NCI-H748 treated with DMSO at 0.1 percent for 48 hours (cell line): ENCODE measurements at regions not wholly inside any gene's neighbourhood (a gene's known extent, or its start where the extent isn't known, plus 50 kb on each side); places are given as distances from the start of the nearest gene placed in this dataset.

ENCODE experiments used
- DNase-seq: peaks from one replicate; lab custom pipeline; 2025; lab: John Stamatoyannopoulos, UW

DNA sequence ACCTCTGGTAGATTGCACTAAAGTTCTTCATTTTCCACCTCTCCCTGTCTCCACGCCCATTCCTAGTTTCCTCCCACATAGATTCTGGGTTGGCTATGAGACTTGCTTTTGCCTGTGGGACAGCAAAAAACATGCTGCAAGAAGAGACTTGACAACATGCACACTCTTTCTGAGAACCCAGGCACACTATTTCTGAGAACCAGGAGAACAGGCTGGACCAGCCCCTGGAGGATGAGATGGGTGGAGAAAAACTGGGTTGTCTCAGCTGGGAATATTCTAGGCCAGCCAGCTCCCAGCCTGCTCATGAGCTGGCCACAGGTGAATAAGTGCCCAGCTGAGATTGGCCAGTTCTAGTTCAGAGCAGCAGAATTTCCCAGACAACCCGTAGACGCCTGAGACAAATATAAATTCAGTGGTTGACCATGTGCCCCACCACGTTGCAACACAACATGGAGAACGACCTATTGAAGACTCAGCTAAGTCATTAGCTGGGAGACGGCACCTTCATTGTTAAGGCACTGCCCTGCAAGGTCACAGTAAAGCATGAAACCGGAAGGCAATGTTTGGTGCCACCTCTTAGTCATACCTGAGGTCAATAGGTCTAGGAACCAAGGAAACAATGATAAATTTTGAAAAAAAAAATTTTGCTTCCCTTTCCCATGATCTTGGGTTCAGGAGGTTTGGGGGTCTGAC, 92.7 kb upstream of the AKR1E2 start:
- DNase-seq = no peak

DNA sequence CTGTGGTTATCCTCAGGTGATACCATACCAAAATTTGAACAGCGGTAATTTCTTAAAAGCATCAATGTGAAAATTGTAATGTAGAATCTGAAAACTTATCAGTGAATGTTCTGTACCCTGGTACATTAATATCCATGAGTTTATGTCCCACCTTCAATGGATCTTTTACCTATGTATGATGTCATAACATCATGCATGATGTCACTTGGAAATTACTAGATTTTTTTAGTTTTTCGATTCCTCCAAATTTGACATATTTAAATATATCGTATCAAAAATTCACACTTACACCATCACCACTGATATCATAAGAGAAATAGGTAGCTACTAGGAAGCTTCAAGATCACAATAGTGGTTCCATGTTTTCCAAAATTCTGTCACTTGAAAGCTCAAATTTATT, 95.0 kb upstream of the AKR1E2 start:
- no peak for DNase-seq

DNA sequence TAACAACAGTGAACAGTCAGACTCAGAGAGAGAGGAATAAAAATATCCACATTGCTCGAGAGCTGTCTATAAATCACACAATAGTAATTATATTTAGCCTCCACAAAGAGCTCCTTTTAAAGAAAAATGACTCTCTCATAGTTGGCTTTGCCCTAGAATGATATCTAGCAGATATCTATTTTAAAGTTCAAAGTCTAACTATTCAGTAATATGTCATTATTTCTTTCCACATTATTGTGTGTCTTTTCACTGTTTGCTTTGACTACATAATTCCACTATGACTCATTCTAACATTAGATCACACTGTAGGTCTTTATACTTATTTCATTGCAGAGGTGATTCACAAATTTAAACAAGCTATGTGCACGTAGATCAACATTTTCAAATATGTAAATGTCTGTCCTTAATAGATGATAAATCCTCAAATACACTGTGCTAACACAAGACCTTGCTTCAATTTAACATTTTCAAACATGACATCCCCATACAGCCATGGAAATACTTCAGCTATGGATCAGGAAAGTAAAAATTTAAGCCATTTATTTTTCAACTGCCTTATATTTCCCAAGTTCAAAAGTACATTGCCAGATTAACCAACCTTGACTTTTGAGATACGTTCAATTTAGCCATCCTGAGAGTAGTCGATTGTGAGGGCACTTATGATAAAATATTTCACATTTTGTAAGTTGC, 99.9 kb upstream of the AKR1E2 start:
- no peak for DNase-seq

DNA sequence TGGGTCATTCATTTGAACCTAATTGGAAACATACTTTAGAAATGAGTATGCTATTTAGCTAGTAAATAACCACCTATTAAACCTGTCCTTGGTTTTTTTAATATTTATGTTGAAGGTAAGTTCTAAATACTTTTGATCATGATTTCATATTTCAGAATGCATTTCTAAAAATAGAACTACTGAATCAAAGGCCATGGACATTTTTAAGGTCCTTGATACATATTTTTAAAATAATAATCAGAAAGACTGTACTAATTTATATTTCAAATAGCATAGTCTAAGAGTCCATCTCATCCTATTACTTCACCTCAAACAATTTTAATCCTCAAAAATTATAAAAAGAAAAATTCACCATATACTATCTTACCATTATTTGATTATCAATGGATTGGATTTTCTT, 102.1 kb upstream of the AKR1E2 start:
- DNase-seq = no peak

DNA sequence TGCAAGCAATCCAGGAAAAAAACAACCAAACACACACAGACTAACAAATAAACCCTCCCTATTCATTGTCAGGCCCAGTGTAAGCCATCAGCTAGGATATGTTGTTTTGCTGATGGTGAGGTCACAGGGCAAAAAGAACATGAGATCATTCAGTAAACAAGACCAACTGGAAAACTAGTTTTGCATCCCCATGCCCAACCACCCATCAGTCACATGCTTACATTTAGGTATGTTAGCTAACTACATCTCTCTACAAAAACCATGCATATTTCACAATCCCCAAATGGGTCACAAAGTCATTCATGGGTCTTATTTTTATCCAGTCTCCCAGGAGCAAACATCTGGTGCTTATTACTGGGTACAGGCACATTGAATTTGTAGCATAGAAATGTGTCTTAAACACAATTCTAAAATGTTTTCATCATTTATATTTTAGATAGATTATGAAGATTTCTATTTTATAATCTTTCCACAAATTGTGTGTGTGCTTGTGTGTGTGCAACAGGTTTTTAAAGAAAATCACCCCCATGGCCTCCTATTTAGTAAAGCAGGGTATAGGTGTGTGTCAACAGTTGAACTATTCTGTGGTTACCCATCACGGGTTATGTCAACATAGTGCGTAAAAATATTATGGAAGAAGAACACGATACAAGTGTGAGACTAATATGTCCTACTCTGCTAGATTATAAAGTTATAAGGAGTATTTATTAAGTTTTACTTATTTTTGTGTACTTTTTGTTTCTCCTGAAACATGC, 103.8 kb upstream of the AKR1E2 start:
- no peak for DNase-seq

DNA sequence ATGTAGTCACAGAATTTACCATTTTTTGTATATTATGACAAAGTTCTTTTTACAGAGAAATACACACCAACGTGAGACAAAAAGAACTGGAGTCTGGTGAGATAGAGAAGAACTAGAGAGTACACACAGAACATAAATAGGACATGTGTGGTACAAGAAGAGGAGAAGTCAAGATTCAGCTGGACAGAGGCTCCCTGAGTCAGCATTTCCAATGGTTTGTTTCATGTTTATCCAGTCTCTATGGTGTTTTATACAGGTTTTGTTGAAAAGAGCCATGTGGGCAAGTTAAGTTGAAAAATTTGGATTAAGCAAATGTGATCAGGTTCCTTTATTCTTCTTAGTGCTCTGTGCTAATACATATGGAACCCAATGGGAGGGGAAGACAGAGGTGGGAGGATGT, 105.5 kb upstream of the AKR1E2 start:
- DNase-seq = no peak

DNA sequence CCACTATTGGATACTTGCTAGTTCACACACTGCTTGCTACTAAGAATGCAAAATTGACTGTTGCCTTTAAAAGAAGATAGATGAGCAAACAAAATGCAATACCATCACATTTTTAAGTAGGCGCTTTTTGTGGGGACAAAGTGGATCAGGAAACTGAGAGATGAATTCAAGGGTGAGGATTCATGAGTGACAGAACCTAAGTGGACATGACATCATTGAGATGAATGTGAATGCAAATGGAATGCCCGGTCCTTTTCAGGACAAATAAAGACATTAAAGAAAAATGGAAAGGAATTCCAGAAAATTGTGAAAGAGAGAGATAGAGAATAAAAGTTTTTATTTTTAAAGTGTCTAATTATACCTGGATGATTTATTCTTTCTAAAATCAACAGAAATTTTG, 106.3 kb upstream of the AKR1E2 start:
- DNase-seq = no peak

DNA sequence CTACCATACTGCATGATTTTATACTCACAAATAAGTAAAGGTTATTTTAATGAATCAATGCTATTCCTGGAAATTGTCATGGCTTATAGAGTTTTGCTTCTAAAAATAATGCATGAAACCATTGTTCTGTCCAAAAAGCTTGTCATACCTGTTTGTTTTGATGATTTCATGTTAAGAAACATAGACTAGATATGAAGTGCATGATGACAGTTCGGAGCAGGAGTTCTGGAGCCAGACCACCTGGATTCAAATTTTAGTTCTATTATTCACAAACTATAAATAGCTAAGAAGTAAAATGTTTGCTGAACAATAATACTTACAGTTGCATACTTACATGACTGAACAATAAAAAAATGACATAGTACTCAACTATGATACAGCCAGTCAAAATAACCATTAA, 107.0 kb upstream of the AKR1E2 start:
- no peak for DNase-seq

DNA sequence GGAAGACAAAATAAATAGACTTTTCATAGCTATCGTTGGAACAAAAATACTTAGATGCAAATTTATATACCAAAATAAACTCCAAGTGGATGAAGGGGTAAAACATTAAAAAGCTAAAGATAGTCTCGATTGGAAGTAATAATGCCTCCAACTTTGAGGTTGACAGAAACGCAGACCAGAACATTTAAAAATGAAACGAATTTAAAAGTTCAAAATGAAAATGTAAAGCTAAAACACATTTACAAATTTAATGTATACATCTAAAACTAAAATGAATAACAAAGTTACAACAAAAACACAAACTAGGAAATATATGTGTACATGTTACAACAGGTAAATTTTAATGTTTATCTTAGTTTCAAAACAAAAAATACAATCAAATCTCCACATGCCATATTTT, 107.5 kb upstream of the AKR1E2 start:
- DNase-seq = no peak

DNA sequence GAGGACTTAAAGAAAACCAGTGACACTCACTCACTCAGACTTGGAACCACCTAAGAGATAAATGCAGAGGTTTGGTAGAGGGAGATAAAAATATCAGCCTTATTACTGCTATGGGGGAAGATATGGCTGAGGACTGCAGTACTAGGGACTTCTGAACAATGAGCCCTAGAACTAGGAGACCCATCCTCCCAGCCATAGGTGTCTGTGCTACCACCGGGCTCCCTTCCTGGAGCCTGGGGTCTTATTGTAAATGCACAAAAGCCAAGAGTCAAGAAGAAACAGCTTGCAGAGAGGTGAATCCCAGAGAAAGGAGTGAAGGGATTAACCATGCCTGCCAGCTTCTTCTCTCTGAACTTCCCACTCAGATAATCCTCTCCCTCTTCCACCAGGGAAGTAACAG, 108.3 kb upstream of the AKR1E2 start:
- no peak for DNase-seq

DNA sequence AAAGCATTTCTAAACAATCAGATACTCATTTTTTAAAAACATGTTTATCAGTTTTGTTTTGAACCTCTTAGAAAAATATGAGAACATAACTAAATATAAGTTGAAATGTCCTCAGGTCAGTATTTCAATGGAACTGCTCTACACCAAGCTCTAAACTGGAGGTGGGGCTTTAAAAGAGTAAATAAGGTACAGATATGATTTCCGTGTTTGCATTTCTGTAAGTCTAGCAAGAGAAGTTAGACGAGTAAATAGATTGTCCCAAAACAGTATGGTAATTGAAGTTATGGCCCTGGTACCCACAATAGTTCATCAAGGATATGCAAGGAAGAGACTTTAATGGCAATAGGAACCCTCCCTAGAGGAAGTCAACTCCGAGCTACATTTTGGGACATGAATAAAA, 115.1 kb upstream of the AKR1E2 start:
- no peak for DNase-seq

DNA sequence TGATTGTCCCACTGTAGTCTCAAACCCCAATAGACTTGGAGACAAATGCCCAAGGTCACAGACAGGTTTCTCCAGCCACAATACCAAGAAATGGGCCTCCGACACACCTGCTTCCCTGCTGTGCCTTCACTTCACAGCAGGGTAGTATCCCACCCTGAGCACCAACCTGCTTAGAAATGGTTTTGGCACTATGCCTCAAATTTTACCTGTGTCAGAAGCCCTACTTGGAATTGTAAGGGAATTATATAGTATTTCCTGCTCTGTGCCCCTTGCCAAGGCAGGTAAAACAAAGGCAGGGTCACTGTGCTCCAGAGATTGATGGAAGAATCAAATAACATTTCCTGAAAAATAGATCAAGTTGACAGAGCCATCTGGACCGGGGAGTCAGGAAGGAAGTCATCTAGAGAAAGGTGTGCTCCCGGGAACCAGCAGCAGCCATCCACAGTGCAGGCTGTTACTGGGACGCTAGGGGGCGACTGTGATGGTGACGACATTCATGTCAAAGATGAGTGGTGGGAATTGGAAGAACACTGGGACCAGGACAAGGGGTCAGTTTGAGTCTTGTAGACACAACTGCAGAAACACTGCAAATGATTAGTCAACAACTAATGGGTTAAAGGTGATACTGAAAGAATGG, 117.8 kb upstream of the AKR1E2 start:
- DNase-seq = no peak

DNA sequence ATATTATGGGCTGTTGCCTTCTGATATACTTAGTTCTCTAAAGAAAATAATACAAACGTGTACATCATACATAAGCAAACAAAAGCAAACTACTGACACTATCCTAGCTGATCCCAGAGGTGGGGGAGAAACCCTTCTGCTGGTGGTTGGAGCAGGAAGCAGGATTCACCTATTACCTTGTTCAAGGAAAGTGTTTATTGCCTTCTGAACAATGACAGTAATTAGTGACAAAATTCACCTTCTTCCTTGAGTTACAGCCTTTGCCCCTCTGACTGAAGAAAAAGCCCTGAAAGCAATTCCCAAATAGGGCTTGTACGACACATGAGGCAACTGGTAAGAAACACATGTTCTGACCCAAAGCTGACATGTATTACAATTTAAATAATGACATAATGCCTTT, 118.8 kb upstream of the AKR1E2 start:
- no peak for DNase-seq

DNA sequence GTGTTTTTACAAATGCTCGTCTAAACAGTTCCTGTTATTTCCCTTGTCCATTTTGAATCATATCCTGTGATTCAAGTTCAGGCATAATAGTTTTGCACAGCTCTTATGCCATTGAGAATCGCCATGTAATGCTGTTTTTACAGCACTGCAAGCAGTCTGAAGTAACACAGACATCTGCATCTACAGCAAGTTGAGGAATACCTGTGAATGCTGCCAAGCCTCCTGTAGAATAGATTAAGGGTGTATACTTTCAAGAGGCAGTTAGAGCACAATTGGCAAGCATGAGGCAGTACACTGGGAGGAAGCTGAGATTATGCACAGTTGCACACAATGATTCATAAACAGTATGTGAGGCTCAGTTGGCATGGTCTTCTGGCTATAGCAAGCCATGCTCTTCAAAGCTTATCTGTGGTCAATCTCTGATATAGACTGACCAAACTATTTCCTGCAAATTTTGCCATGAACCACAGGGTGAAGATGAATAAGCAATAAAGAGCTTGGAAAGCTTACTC, 121.9 kb upstream of the AKR1E2 start:
- DNase-seq = no peak

DNA sequence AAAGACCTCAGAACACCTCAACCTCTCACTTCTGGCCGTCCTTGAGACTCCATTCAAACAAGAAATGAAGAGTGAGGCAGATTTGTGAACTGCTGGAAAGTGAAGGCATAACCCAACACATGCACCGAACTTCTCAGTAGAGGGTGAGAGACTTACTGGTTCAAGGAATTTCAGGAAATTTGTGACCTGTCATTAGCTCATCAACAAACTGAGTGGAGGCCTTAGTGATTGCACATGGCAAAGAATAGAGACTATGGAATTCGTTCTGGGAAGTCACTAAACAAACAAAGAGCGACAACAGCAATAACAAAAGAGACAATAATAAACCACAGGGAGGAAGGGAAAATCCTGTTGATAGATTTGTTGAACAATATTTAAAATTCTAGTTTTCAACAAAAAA, 125.0 kb upstream of the AKR1E2 start:
- no peak for DNase-seq

DNA sequence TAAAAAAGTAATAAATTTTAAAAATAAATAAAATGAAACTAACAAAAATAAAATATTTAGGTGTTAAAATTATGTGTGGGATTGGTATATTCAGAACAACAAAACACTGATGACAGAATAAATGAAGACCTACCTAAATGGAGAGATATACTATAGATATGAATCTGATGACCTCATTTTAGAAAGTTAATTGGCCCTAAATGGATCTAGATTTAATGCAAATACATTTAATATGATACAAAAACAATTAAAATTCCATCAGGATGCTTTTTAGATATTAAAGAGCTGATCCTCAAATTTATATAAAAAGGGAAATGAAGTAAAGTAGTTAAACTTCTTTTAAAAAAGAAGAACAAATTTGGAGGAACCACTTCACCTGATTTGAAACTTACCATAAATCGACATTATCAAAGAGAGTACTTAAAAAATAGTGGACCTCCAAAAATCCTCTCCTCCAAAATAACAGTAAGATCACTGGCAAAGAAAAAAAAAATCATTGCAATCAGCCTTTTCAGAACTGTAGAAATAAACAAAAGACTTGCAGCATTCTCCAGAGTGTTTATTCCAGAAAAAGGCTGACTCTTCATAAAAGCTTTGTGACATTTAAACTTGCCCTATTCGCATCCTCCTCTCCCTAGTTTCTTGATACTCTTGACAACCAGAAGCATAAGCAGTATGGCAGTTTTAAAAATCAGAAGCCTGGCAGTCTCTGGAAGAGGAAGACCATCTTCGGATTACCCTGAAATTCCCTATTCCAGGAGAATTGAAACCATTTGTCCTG, 125.9 kb upstream of the AKR1E2 start:
- no peak for DNase-seq

DNA sequence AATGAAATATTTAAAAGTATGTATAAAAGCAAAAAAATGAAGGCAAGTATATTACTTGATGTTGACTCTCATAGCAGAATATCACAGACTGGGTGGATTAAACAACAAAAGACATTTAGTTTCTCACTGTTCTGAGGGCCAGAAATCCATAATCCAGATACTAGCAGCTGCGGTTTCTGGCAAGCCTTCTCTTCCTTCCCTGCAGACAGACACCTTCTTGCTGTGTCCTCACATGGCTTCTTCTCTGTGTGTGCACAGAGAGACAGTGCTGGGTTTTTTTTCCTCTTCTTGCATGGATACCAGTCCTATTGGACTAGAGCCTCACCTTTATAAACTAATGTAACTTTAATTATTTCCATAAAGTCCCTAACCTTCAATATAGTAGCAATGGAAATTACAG, 127.9 kb upstream of the AKR1E2 start:
- no peak for DNase-seq

DNA sequence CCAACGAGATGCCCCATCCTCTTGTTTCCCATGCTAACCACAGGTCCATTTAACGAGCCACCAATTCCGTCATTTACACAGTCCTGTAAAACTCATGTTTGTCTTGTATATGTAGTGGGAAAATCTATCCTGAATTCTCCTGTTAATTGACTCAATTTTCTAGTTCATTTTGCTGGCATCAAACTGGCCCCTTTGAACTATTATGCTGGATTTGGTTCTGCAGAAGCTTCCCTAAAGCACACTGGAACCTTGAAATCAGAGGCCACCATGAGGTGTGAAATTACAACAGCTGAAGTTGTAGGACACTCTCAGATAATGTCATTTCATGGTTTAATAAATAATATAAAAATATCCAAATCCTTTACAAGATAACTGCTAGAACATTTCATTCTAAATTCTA, 129.8 kb upstream of the AKR1E2 start:
- no peak for DNase-seq

DNA sequence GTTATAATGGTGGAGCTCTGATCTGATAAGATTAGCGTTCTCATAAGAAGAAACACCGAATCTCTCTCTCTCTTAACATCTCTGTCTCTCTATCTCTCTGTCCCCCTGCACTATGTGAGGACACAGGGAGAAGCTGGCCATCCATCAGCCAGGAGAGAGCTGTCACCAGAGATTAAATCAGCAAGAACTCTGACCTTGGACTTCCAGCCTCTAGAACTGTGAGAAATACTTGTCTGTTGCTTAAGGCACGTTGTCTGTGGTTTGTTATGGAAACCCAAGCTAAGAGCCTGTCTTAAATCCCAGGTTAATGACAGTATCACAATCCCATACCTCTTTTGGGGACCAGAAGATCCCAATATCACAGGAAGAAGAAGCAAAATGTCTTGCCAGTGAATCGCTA, 132.0 kb upstream of the AKR1E2 start:
- DNase-seq = no peak

DNA sequence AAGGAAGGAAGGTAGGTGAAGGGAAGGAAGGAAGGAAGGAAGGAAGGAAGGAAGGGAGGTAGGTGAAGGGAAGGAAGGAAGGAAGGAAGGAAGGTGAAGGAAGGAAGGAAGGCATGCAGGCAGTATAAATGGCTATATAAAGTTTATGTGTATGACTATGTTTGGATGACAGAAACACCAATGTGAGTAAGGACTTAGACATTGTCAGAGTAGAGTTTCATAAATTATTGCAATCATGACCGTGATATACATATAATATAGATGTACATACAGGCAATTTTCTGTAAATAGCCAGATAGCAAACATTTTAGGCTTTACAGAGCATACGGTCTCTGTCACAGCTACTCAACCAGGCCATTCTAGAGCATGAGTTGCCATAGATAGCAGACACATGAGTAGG, 133.8 kb upstream of the AKR1E2 start:
- no peak for DNase-seq

DNA sequence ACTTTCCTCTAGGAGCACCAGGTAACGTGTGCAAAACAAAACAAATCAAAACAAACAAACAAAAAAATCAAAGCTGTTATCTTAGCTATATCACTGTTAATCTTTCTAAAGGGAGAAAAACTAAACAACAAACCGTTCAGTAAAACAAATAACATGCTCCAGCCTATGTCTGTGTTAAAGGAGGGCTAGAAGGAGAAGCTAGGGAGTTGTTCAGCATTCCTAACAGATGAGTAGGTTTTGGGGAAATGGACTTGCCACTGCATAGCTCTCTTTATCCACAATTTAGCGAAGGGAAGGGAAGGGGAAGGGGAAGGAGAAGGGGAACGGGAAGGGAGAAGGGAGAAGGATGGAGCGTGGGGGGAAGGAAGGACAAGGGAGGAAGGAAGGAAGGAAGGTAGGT, 134.2 kb upstream of the AKR1E2 start:
- no peak for DNase-seq

DNA sequence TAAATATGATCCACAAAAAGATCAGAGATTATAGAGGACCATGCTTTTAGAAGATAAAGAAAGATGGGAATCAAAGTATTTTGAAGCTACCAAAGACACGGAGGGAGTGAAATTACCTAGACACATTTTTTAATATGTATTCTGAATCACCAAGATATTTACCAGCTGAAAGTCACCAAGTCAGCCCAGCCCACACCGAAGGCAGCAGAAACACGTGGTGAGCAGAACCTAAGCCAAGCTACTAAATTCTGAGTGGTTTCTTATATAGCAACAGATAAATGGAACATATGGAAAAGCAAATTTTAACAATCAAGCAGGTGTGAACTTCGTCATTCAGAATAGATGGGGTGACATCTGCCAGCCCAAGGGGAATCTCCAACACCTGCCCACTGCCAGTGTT, 134.7 kb upstream of the AKR1E2 start:
- no peak for DNase-seq
